Transverse colon (tissue), 4 donors: ENCODE measurements at regions not wholly inside any gene's neighbourhood (a gene's known extent, or its start where the extent isn't known, plus 50 kb on each side); places are given as distances from the start of the nearest gene placed in this dataset.

Experiments used
- EP300 ChIP-seq: sonication (generic); formaldehyde crosslinking; IDR thresholded peaks from one replicate; pipeline ENCODE4 v1.6.1; 2017; ENCODE audit warnings: antibody characterized with exemption, low read depth
- POLR2A ChIP-seq: fragments of 450-650 bp; IDR thresholded peaks from one replicate; pipeline ENCODE4 v1.6.1; 2016; ENCODE audit warnings: antibody characterized with exemption, mild to moderate bottlenecking, moderate library complexity
- POLR2AphosphoS5 ChIP-seq, 3 donors: sonication (generic); formaldehyde crosslinking; IDR thresholded peaks; one replicate each; pipeline ENCODE4 v1.6.1; 2016; ENCODE audit warnings: antibody characterized with exemption in 3 of 3
- TF ChIP-seq, protein P1 (sequence below), 5 experiments: fragments of 200-600 bp in 3 of 5; fragments of 450-650 bp in 2 of 5; sonication (generic) in 3 of 5; IDR thresholded peaks; 1 replicate in 2 of 5; 2 replicates in 3 of 5; pipeline ENCODE4 v1.5.1; 2016 to 2017; ENCODE audit warnings: antibody characterized with exemption in 5 of 5, inconsistent platforms in 3 of 5, mild to moderate bottlenecking in 2 of 5, moderate library complexity in 1 of 5

DNA sequence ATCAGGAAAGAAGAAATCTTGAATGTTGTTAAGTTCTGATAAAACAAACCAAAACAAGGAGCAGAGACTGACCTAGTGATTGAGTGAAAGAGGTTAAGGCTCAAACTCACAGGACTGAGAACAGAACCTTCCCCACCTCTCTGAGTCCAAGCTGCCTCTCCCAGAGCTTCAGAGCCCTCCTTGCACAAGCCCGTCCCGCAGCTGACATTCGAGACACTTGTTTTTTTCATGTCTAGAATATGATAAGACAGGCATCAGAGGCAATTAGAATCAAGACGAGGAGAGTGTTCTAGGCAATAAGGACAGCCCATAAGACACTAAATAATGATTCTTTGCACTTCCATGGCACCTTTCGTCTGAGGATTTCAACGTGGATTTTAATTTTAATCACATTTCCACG is 140.6 kb downstream of the PXDC1 start:
- TF ChIP-seq, protein P1, sequence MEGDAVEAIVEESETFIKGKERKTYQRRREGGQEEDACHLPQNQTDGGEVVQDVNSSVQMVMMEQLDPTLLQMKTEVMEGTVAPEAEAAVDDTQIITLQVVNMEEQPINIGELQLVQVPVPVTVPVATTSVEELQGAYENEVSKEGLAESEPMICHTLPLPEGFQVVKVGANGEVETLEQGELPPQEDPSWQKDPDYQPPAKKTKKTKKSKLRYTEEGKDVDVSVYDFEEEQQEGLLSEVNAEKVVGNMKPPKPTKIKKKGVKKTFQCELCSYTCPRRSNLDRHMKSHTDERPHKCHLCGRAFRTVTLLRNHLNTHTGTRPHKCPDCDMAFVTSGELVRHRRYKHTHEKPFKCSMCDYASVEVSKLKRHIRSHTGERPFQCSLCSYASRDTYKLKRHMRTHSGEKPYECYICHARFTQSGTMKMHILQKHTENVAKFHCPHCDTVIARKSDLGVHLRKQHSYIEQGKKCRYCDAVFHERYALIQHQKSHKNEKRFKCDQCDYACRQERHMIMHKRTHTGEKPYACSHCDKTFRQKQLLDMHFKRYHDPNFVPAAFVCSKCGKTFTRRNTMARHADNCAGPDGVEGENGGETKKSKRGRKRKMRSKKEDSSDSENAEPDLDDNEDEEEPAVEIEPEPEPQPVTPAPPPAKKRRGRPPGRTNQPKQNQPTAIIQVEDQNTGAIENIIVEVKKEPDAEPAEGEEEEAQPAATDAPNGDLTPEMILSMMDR (IDR thresholded peaks at IDR 0.05), result no peak
- TF ChIP-seq EP300 (no peak), POLR2A (no peak), POLR2AphosphoS5 (IDR thresholded peaks at IDR 0.05) (no peak)
